ENCODE measurements at regions not wholly inside any gene's neighbourhood (a gene's known extent, or its start where the extent isn't known, plus 50 kb on each side); places are given as distances from the start of the nearest gene placed in this dataset.

GRCh38 chr10:88060762-88061161, 197.3 kb downstream of the PTEN start:
- TF ChIP-seq CTCF (IDR thresholded peaks at IDR 0.05; ENCODE audit: borderline replicate concordance, extremely low read depth, insufficient read depth): no peak
- Histone ChIP-seq H3K9me3 (ENCODE audit: control insufficient read depth in 2 of 3, insufficient read depth in 1 of 3, low read length in 3 of 3) (no peaks in the 10 kb centered on the region), H3K36me3 (ENCODE audit: control insufficient read depth in 2 of 3, insufficient read depth in 3 of 3, low read length in 3 of 3) (no peaks in the 10 kb centered on the region), H3K4me1 (ENCODE audit: control insufficient read depth in 2 of 3, insufficient read depth in 2 of 3, low read depth in 1 of 3, low read length in 3 of 3) (peaks cover 0 to 7% (median 5%) of the 10 kb centered on the region in 3 donors), H3K27me3 (ENCODE audit: control insufficient read depth, insufficient read depth, low read length) (no peaks in the 10 kb centered on the region), H3K27ac (ENCODE audit: low read depth in 2 of 2, low read length in 2 of 2) (no peak overlapping the region), H3K9ac (ENCODE audit: low read length in 3 of 3) (no peak overlapping the region), H3K4me3 (ENCODE audit: low read length in 3 of 3) (no peak overlapping the region)
- DNase-seq (no peak), FAIRE-seq (no peak)
- intact Hi-C loops (cut with DNase I): no loop called here

DNA sequence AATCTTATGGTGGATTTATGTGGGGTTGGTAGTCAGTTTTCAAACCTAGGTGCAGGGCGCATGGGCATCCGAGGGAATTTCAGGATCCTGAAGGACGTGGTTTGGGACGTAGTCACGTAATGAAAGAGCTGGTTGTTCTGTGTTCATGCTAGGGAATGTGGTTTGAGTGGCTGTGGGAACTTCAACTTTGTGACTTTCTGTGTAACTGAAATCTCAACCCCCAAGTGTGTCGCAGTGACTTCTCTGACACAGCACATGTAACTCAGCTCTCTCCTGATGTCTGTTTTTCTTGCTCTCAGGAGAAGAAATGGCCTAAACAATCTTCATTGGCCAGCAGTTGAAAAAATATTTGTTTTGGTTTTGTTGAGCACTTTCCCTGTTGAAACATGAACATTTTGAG, 199.0 kb downstream of the PTEN start:
- TF ChIP-seq CTCF (IDR thresholded peaks at IDR 0.05; ENCODE audit: borderline replicate concordance, extremely low read depth, insufficient read depth): no peak
- Histone ChIP-seq H3K9me3 (ENCODE audit: control insufficient read depth in 2 of 3, insufficient read depth in 1 of 3, low read length in 3 of 3) (no peaks in the 10 kb centered on the region), H3K4me1 (ENCODE audit: control insufficient read depth in 2 of 3, insufficient read depth in 2 of 3, low read depth in 1 of 3, low read length in 3 of 3) (peaks cover 0 to 7% (median 5%) of the 10 kb centered on the region in 3 donors), H3K27me3 (ENCODE audit: control insufficient read depth, insufficient read depth, low read length) (no peaks in the 10 kb centered on the region), H3K4me3 (ENCODE audit: low read length in 3 of 3) (no peak overlapping the region), H3K36me3 (ENCODE audit: control insufficient read depth in 2 of 3, insufficient read depth in 3 of 3, low read length in 3 of 3) (no peaks in the 10 kb centered on the region), H3K9ac (ENCODE audit: low read length in 3 of 3) (no peak overlapping the region), H3K27ac (ENCODE audit: low read depth in 2 of 2, low read length in 2 of 2) (no peak overlapping the region)
- FAIRE-seq (no peak), DNase-seq (no peak)
- intact Hi-C loops (cut with DNase I): no loop called here

DNA sequence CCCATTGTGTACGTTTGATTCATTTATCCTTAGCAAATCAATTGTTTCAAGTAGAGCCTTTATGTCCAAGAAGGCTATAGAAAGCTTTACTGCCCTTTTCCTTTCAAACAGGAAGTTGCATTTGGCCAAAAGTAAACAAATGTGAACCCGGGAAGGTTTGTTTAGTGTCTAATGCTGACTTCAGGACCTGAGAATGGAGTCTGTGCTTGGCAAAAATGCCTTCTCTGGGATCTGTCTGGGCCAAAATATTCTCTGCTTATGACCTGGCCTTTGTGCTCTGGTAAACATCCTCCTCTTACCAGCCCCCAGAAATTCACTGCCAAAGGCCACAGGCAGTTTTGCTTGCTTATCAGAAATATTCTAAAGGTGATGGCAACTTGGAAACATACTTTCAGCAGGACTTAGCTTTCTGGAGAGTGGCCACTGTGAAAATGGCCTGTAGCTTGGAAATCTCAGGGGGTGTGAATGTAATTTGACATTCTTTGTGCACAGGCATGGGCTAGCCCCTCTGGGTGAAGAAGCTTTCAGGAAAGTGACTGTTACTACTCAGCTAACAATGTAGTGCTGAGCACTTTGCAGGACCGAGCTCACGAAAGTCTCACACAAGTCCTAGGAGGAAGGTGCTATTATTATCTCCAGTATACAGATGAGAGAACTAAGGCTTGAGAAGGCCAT, 199.5 kb downstream of the PTEN start:
- no peak for FAIRE-seq
- Histone ChIP-seq H3K36me3 (ENCODE audit: control insufficient read depth in 2 of 3, insufficient read depth in 3 of 3, low read length in 3 of 3) (no peaks in the 10 kb centered on the region), H3K9ac (ENCODE audit: low read length in 3 of 3) (no peak overlapping the region), H3K9me3 (ENCODE audit: control insufficient read depth in 2 of 3, insufficient read depth in 1 of 3, low read length in 3 of 3) (no peaks in the 10 kb centered on the region), H3K27me3 (ENCODE audit: control insufficient read depth, insufficient read depth, low read length) (no peaks in the 10 kb centered on the region), H3K4me1 (ENCODE audit: control insufficient read depth in 2 of 3, insufficient read depth in 2 of 3, low read depth in 1 of 3, low read length in 3 of 3) (peaks cover 0 to 7% (median 5%) of the 10 kb centered on the region in 3 donors), H3K27ac (ENCODE audit: low read depth in 2 of 2, low read length in 2 of 2) (no peak overlapping the region), H3K4me3 (ENCODE audit: low read length in 3 of 3) (no peak overlapping the region)
- intact Hi-C loops (cut with DNase I): no loop called here
- peak in 2 of 5 donors; percentile 37 to 50 for DNase-seq
- no peak for TF ChIP-seq CTCF (IDR thresholded peaks at IDR 0.05; ENCODE audit: borderline replicate concordance, extremely low read depth, insufficient read depth)

Data from kidney (tissue), 13 donors.